ENCODE measurements at regions not wholly inside any gene's neighbourhood (a gene's known extent, or its start where the extent isn't known, plus 50 kb on each side); places are given as distances from the start of the nearest gene placed in this dataset.

DNA sequence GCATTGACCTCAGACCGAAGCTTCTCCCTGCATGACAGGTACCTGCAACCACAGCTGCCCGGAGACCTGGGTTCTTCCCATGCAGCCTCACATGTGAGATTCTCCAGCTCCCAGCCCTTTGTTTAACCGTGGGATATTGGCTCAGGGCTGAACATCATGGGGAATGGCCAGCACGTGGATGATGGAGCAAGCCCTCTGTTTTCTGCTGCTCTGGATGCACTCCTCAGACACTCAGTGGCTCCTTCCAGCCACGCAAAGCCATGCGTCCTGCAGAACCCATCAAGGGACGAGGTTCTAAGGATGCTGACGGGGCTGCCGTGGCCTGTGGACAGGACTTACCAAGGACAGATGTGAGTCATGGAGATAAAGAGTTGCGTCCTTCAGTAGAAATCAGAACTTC, 639.1 kb downstream of the BRD1 start:
- DNase-seq = no peak

DNA sequence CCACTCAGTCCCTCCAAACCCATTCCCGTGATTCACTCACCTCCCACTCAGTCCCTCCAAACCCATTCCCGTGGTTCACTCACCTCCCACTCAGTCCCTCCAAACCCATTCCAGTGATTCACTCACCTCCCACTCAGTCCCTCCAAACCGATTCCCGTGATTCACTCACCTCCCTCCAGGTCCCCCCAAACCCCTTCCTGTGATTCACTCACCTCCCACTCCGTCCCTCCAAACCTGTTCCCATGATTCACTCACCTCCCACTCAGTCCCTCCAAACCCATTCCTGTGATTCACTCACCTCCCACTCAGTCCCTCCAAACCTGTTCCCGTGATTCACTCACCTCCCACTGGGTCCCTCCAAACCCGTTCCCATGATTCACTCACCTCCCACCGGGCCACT, 639.6 kb downstream of the BRD1 start:
- peak in 9 of 56 donors; percentile 7 to 47 (median 21) for DNase-seq

DNA sequence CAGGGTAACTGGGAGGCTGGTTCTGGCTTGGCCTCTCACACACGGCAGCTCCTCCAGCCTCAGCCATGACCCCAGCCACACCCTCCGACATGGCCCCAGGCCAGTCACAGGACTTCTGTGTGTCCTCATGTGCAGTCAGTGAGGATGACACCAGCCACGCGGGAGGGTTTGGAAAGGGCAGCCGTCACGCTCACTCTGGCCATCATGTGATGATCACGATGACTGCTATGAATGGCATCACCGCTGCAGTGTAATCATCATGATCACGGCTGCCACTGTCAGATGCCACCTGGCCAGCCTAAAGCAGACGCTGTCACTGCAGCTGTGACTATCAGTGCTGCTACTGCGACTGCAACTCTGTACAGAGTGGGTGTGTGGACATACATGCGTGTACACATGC, 640.9 kb downstream of the BRD1 start:
- no peak for DNase-seq

DNA sequence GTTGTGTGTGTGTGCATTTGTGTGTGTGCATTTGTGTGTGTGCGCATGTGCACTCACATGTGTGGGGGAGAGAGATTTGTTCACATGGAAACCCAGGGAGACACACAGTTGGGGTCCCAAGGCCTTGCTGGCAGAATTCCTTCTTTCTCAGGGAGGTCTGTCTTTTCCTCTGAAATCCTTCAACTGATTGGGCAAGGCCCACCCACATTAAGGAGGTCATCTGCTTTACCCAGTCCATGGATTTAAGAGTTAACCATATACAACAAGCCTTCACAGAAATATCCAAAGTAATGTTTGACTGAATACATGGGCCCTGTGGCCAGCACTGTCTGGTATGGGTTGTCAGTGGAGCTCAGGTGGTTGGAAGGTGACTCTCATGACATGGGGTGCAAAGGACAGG, 641.4 kb downstream of the BRD1 start:
- DNase-seq = no peak

DNA sequence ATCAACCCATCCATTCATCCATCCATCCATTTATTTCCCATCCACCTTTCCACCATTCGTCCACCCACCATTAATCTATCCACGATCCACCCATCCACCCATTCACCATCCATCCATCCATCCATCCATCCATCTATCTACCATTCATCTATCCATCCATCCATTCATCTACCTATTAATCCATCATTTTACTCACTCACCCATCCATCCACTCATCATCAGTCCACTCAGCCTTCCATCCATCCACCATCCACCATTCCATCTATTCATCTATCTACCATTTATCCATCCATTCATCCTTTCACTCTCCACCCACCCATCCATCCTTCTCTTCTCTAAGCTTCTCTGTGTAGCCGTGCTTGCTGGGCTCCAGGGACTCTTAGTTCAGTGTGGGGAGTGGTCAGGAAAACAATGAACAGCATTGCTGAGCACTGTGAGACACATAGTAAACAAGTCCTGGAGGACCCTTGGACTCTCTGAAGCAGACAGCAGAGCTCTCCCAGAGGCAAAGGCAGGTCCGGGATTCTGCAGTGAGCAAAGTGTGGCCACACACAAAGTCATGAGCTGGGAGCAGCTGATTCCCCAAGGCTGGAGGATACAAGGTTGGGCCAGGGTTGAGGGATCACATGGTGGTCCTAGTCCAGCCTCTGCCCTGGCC, 642.2 kb downstream of the BRD1 start:
- DNase-seq = no peak

DNA sequence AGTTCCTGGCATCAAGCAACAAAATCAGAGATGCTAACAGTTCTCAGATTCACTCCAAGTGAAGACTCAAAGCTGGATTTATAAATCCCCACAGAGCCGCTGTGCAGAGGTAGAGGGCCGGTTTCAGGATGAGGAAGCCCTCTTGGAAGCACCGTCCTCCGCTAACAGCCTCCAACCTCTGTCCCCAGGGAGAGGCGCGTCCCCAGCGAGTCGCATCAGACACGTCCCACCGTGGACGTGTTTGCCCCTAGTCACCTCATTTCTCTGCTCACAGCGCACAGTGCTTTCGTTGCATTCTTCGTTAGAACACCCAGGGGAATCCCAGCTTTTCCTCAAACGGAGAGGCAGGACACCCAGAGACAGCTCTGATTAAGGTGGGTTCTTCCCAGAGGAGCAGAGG, 642.9 kb downstream of the BRD1 start:
- DNase-seq = no peak

DNA sequence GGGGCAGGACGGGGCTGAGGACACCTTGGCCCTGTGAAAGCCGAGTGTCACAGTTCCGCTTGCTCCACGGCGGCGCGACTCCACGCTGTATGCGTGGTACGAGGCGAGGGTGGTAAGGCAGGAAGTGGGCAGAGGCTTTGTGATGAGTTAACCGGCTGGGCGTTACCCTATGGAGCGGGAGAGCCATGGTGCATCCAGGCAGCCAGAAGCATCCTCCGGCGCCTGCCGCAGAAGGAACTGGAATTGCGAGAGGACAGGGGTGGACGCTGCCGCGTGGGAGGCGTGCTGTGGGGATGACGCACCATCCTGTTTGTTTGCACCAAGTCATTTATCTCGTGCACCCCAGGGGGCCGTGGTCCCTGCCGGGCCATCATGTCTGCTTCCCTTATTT, 643.9 kb downstream of the BRD1 start:
- no peak for DNase-seq

DNA sequence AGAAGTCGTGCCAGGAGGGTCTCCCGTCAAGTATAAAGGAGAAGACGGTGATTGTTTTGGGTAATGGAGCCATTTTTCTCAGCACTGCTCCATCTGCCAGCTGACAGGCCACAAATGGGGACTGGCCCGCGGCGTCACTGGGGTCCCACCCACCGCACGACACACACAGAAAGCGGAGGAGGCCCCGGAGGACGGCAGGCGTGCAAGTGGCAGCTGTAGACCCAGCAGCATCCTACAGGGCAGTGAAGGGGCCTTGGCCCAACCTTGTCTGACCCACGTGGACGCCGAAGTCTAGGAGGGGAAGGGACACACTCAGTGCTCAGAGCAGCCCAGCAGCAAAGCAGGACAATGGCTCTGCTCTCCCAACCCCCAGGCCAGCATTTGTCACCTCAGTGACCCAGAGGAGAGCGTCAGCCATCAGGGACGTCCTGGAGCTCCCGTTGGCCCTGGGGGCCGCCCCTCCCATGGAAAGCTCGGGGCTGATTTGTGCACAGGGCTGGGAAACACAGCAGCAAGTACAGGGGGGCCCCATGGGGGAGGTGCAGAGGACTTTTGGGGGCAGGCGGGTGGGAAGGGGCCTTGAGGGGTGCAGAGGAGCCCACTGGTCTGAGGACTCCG, 644.4 kb downstream of the BRD1 start:
- no peak for DNase-seq

DNA sequence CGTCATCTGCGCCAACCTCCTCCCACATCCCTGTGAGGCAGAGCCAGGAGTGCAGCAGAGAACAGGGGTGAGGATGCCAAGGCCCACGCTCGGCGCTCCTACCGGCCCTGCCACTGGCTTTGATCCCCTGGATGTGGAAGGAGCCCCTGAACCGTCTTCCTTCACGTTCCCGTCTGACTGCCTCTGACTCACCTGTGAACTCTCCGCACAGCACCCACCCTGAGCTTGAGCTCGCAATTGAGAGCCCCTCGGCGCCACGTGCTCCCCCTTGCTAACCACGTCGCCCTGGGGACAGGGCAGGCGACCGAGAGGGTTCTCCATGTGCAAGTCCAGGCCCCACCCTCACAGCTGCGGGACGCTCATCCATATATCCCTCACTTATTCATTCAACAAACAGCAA, 645.3 kb downstream of the BRD1 start:
- no peak for DNase-seq

DNA sequence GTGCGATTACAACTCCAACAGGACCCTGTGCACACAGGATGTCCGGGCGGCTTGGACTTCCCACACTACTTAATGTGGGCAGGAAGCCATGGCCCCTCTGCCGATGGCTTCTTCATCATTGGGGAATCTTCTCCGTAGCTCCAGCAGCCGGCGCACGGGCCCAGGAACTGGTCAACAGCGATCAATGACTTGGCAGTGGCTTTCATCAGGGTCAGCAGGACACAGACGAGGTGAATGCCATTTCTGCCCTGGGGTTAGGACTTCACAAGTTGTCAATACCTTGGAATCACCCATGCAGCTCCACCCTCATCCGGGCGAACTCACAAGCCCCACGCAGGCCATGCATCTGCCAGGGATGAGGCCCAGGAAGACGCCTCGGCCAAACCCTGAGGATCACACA, 645.7 kb downstream of the BRD1 start:
- no peak for DNase-seq

DNA sequence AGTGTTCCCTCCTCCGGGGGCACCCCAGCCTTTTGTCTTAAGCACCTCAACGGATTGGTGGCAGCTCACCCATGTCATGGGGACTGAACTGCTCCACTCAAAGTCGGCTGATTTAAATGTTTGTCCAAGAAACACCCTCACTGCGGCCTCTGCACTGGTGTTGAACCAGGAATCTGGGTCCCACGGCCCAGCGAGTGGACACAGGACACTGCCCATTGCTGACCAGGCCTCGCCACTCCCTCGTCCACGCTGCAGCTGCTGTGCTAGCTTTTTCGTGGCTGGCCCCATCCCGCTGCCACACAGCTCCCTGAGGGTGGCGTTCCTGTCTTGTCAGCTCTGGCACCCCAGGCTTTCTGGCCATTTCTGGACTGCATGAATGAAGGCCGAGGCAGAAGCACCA, 646.2 kb downstream of the BRD1 start:
- DNase-seq = no peak

DNA sequence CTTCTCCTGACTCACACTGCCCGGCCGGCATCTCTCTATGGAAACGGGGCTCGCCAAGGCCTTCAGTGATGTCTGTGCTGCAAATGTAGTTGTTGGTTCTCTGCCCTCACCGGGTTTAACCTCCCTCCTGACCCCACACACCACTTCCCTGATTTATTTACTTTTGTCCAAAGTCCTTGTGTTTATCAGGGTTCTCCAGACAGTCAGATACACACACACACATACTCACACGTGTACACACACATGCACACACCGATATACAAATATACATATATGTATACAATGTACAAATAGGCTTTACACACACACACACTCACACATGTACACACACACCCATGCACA, 647.0 kb downstream of the BRD1 start:
- DNase-seq = no peak

DNA sequence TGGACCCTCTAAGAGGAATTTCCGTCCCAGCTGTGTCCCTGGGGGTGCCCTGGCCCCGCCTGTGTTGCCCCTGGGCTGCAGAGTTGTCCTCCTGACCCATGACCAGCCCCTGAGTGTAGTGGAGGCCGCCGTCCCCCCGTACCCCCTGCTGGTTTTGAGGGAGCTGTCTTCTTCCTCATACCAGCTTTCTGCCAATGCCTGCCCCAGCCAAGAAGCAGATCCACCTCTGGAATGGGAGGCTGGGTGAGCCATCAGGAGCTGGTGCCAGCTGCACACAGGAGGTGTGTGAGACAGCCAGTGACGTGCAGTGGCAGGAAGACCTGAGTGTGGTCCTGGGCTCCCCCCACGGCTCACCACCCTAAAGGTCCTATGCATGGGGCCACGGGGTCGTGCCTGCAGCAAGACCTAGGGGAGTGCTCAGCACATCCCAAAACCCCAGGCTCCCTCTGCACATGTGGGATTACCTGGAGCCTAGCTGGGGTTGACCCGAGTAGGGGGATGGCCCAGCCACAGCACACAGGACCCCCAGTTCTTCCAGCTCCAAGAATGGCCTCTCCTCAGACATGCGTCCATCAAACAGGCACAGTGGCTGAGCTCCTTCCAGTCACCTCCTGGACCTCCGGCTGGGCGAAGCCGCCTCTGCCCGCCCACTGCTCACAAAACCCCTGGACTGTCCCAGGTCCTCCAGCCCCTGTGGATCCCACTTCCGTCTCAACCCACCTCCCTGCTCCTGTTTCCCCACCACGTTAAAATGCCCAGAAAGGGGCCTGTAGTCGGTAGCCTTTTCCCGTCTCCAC, 647.6 kb downstream of the BRD1 start:
- no peak for DNase-seq

DNA sequence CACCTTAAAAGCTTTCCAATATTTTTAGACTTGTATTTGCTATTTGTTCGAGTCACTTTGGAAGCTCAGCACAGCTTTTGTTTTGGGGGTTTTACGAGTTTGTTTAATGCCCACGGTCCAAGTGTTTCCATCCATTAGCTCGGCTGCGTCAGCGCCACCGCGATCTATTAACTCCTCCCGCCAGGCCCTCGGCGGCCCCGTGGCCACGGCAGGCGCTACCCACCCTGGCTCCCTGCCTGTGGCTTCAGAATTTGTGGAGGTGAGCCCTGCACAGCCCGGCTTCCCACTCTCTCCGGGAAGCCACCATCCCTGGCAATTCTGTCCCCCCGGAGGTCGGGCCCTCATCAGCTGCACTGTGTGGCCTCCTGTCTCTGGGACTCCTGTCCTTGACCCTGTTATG, 648.5 kb downstream of the BRD1 start:
- no peak for DNase-seq

DNA sequence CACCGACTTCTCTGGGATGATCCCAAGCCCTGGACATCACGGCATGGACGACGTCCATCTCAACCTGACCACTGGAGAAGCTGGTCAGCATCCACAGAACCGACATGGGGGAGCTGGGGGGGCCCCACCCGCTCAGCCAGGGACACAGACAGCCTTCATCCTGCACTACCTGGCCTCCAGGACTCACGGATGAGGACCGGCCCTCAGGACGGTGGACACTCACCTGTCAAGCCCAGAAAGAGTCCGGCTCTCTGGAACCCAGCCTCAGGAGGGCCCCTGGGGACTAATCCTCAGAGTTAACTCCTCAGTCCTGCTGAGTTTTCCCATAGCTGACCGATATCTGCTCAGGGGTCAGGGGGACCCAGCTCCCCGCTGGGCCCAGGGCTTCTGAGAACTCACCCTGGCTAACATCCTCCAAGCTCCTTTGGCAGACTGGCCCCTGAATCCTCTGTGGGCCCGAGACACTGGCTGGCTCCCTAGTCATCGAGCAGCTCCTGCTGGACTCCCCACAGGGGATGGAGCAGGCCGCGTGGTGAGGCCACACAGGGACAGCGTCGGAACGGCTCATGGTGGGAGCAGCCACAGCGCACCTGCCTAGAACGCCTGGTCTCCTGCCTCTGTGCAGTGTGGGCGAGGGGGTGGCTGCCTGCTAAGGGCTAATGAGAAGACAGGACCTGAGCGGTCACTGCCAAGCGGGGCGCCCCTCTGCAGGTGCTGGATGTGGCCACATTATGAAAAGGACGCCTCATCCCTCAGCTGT, 649.2 kb downstream of the BRD1 start:
- DNase-seq = no peak

DNA sequence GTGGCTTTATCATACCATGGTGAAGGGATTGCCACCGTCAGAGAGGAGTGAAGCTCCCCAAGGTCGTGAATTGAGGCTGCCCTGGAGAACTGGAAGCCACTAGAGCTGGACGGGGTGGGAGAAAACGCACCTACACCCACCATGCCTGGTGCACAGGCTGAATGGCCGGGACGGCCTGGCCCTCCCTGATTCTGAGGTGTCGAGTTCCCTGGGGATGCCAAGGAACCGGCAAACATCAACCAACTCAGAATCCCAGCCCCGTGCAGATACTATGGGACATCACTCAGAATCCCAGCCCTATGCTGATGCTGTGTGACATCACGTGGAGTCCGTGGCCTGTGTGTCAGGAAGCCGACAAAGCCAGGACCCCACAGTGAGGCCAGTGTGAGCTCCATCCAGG, 650.0 kb downstream of the BRD1 start:
- DNase-seq = no peak

DNA sequence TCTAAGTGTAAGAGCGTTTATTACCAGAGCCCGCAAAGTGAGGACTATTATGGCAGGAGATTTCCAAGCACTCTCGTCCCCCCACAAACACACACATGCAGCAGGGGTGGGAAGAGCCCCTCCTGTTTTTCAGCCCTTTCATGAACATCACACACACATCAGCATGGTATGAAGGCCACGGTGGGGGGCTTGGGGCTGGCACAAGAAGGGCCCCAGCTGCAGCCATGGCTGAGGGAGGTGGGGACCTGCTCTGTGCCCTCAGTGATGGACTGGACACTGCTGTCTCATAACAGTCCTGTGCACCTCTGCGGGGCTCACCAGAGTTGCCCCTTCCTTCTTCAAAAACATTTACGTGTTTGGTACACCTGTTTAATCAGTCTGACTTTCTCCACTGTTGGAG, 650.7 kb downstream of the BRD1 start:
- DNase-seq = no peak

DNA sequence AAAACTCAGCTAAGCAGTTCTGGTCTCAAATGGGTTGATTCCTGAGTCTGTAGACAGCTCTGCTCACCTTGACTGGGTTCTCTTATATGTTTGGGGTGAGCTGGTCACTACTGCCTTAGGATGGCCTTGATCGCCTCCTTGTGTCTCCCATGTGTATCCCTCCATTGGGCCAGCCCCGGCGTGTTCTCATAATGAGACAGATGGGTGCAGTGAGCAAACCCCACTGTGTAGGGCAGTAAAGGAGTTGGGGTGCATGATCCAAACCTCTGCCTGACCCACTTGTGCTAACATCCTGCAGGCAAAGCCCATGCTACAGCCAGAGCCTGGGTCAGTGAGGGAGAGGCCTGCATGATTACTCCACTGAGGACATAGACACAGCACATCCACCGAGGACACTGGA, 657.6 kb downstream of the BRD1 start:
- no peak for DNase-seq

DNA sequence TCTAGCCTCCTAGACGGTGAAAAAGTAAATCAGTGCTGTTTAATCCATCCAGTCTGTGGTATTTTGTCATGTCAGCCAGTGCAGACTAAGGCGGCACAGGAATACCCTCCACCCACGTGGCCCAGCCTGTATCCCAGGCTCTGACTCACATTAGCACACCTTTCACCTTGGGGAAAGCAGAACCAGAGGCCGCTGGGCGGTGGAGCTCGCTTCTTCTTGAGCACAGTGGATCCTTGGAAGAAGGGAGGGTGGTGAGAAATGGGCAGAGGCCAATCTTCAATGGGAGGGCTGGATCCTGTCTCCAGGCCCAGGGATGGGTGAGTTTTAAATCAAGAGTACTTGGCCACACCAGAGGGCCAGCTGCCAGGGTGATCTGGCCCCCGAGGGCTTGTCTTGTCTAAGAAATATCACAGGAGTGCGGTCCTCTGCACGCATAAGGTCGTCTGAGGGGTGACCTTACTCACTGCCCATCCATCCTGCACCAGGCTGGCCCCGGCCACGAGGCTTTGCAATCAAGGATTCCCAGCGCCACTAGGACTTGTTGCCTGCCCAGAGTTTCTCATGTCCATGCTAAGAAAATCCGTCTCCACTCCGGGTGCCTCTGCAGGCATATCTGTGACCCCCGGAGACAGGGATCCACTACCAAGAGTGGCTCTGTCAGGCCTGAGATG, 658.5 kb downstream of the BRD1 start:
- no peak for DNase-seq

DNA sequence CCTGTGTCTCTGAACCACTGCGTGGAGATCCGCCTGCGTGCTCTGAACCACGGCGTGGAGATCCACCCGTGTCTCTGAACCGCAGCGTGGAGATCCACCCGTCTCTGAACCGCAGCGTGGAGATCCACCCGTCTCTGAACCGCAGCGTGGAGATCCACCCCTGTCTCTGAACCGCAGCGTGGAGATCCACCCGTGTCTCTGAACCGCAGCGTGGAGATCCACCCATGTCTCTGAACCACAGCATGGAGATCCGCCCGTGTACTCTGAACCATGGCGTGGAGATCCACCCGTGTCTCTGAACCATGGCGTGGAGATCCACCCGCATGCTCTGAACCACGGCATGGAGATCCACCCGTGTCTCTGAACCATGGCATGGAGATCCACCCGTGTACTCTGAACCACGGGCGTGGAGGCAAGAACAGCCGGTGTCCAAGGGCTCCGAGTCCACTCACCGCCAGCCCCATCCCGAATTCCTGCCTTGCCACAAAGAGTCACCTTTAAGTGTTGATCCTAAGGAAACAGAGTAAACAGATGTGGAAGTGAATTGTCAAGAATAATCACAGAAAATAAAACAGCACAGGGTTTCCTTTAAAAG, 659.4 kb downstream of the BRD1 start:
- no peak for DNase-seq

DNA sequence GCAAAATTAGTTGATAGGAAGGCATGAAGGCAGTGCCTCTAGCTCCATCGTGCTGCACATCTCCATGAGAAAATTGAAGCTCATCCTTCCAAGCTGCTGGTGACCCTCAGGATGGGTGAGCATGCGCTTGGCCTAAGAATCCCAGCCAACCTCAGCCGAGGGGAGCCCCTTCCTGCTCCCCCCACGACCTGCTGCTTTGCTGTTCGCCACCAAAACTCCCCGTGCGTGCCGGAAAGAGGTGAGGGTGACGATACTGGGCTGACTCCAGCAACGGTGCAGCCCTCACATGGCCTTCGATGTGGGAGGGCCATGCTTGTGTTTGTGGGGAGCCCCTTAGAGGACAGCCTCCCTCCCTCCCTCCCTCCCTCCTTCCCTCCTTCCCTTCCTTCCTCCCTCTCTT, 660.9 kb downstream of the BRD1 start:
- DNase-seq = no peak
